Adipocyte (in vitro differentiated cells): ENCODE measurements at regions not wholly inside any gene's neighbourhood (a gene's known extent, or its start where the extent isn't known, plus 50 kb on each side); places are given as distances from the start of the nearest gene placed in this dataset.
A peak's percentile ranks its signal among the peaks of the same experiment; 100 is the strongest.

ENCODE experiments used
- DNase-seq: peaks from one replicate; pipeline ENCODE4 v3.0.0-alpha.2; 2015; ENCODE audit warnings: low read depth
- H3K27me3 ChIP-seq: replicated peaks from 2 replicates; pipeline ENCODE4 v1.7.0; 2013; ENCODE audit warnings: mild to moderate bottlenecking, low read length, moderate library complexity; ENCODE audit not compliant: control insufficient read depth, insufficient read depth
- H3K36me3 ChIP-seq: 2 replicates; pipeline ENCODE4 v1.7.0; 2013; ENCODE audit warnings: low read length, mild to moderate bottlenecking, moderate library complexity; ENCODE audit not compliant: control insufficient read depth, insufficient read depth, severe bottlenecking
- H3K4me1 ChIP-seq: 2 replicates; pipeline ENCODE4 v1.7.0; 2013; ENCODE audit warnings: mild to moderate bottlenecking, low read length, moderate library complexity; ENCODE audit not compliant: control insufficient read depth, insufficient read depth
- H3K4me3 ChIP-seq: 2 replicates; pipeline ENCODE4 v1.7.0; 2013; ENCODE audit warnings: mild to moderate bottlenecking, low read length, moderate library complexity
- H3K9ac ChIP-seq: 2 replicates; pipeline ENCODE4 v1.7.0; 2013; ENCODE audit warnings: mild to moderate bottlenecking, low read length, moderate library complexity
- H3K9me3 ChIP-seq: 2 replicates; pipeline ENCODE4 v1.7.0; 2013; ENCODE audit warnings: mild to moderate bottlenecking, low read length, moderate library complexity; ENCODE audit not compliant: control insufficient read depth

GRCh38 chr14:94695231-94695630 lies 74.7 kb downstream of the GSC start:
- Histone ChIP-seq H3K4me3 (no peak overlapping the region), H3K4me1 (no peaks in the 10 kb centered on the region), H3K36me3 (no peaks in the 10 kb centered on the region), H3K27me3 (peaks cover 19% of the 10 kb centered on the region), H3K9me3 (no peaks in the 10 kb centered on the region), H3K9ac (no peak overlapping the region)
- no peak for DNase-seq

GRCh38 chr14:94691660-94692034 lies 78.3 kb downstream of the GSC start:
- H3K9ac ChIP-seq, result no peak overlapping the region
- no peaks in the 10 kb centered on the region for H3K9me3 ChIP-seq
- no peaks in the 10 kb centered on the region for H3K36me3 ChIP-seq
- no peaks in the 10 kb centered on the region for H3K27me3 ChIP-seq
- no peak overlapping the region for H3K4me3 ChIP-seq
- DNase-seq, result no peak
- H3K4me1 ChIP-seq, result peaks cover 3% of the 10 kb centered on the region

- H3K4me3 ChIP-seq, result no peak overlapping the region
- peaks cover 3% of the 10 kb centered on the region for H3K4me1 ChIP-seq
- H3K9ac ChIP-seq, result no peak overlapping the region
- no peak for DNase-seq
- H3K36me3 ChIP-seq, result no peaks in the 10 kb centered on the region
- no peaks in the 10 kb centered on the region for H3K9me3 ChIP-seq
- H3K27me3 ChIP-seq, result no peaks in the 10 kb centered on the region
Observed at GRCh38 chr14:94690896-94691659, 78.8 kb downstream of the GSC start.

- H3K36me3 ChIP-seq, result no peaks in the 10 kb centered on the region
- H3K4me1 ChIP-seq, result peaks cover 3% of the 10 kb centered on the region
- DNase-seq, result no peak
- H3K9ac ChIP-seq, result no peak overlapping the region
- H3K4me3 ChIP-seq, result no peak overlapping the region
- no peaks in the 10 kb centered on the region for H3K27me3 ChIP-seq
- H3K9me3 ChIP-seq, result no peaks in the 10 kb centered on the region
Observed at GRCh38 chr14:94690486-94690885, 78.3 kb downstream of the SERPINA3 start.

GRCh38 chr14:94689985-94690400 lies 77.8 kb downstream of the SERPINA3 start:
- Histone ChIP-seq H3K4me1 (peaks cover 3% of the 10 kb centered on the region), H3K36me3 (no peaks in the 10 kb centered on the region), H3K9me3 (no peaks in the 10 kb centered on the region), H3K27me3 (no peaks in the 10 kb centered on the region), H3K9ac (peak overlapping the region; percentile 74), H3K4me3 (no peak overlapping the region)
- no peak for DNase-seq

- Histone ChIP-seq H3K27me3 (no peaks in the 10 kb centered on the region), H3K36me3 (no peaks in the 10 kb centered on the region), H3K4me3 (peak overlapping the region; percentile 68)
Observed at GRCh38 chr14:94689218-94689984, 77.2 kb downstream of the SERPINA3 start.

GRCh38 chr14:94686511-94687160 lies 74.4 kb downstream of the SERPINA3 start:
- Histone ChIP-seq H3K4me1 (peaks cover 3% of the 10 kb centered on the region), H3K4me3 (no peak overlapping the region), H3K36me3 (no peaks in the 10 kb centered on the region), H3K27me3 (peaks cover 3% of the 10 kb centered on the region), H3K9me3 (no peaks in the 10 kb centered on the region), H3K9ac (no peak overlapping the region)
- no peak for DNase-seq

More at GRCh38 chr14:94689218-94689984, 77.2 kb downstream of the SERPINA3 start:
- Histone ChIP-seq H3K9me3 (no peaks in the 10 kb centered on the region), H3K4me1 (peaks cover 3% of the 10 kb centered on the region), H3K9ac (peak overlapping the region; percentile 74)
- DNase-seq, result peak; percentile 86

- H3K36me3 ChIP-seq, result no peaks in the 10 kb centered on the region
- no peaks in the 10 kb centered on the region for H3K9me3 ChIP-seq
- H3K4me1 ChIP-seq, result peaks cover 3% of the 10 kb centered on the region
- no peak overlapping the region for H3K9ac ChIP-seq
- H3K27me3 ChIP-seq, result peaks cover 4% of the 10 kb centered on the region
- DNase-seq, result no peak
- H3K4me3 ChIP-seq, result no peak overlapping the region
Observed at GRCh38 chr14:94685681-94686485, 73.7 kb downstream of the SERPINA3 start.

GRCh38 chr14:94685166-94685581 lies 73.0 kb downstream of the SERPINA3 start:
- Histone ChIP-seq H3K4me3 (no peak overlapping the region), H3K36me3 (no peaks in the 10 kb centered on the region), H3K9ac (no peak overlapping the region), H3K27me3 (peaks cover 4% of the 10 kb centered on the region), H3K4me1 (peaks cover 3% of the 10 kb centered on the region), H3K9me3 (no peaks in the 10 kb centered on the region)
- no peak for DNase-seq

GRCh38 chr14:94682736-94683135 lies 70.5 kb downstream of the SERPINA3 start:
- Histone ChIP-seq H3K9me3 (no peaks in the 10 kb centered on the region), H3K4me3 (no peak overlapping the region), H3K36me3 (no peaks in the 10 kb centered on the region), H3K4me1 (no peaks in the 10 kb centered on the region), H3K27me3 (peaks cover 6% of the 10 kb centered on the region), H3K9ac (no peak overlapping the region)
- no peak for DNase-seq
